ENCODE measurements at regions not wholly inside any gene's neighbourhood (a gene's known extent, or its start where the extent isn't known, plus 50 kb on each side); places are given as distances from the start of the nearest gene placed in this dataset.

- TF ChIP-seq CTCF (IDR thresholded peaks at IDR 0.05) = no peak
- TF ChIP-seq POLR2A (IDR thresholded peaks at IDR 0.05) = no peak
These were observed 1342.4 kb downstream of the EFNB2 start for GRCh38 chr13:105193026-105193425.
